Spleen (tissue), 11 donors: ENCODE measurements at regions not wholly inside any gene's neighbourhood (a gene's known extent, or its start where the extent isn't known, plus 50 kb on each side); places are given as distances from the start of the nearest gene placed in this dataset.

Source experiments
- DNase-seq: peaks from one replicate; pipeline ENCODE4 v3.0.0-alpha.2; 2020
- H3K27ac ChIP-seq, 8 donors: fragments of 200-600 bp; sonication (generic) in 7 of 8; 1 replicate in 4 of 8; 2 replicates in 4 of 8; pipeline versions ENCODE4 v1.5.0 to v1.8.0; 2016 to 2021; ENCODE audit warnings: inconsistent platforms in 4 of 8, mild to moderate bottlenecking in 4 of 8, moderate library complexity in 1 of 8
- H3K27me3 ChIP-seq, 7 donors: fragments of 200-600 bp; sonication (generic) in 6 of 7; replicated peaks in 1 of 7; 1 replicate in 4 of 7; 2 replicates in 3 of 7; pipeline versions ENCODE4 v1.5.0 to v1.8.0; 2016 to 2021; ENCODE audit warnings: inconsistent platforms in 3 of 7, mild to moderate bottlenecking in 1 of 7
- H3K36me3 ChIP-seq, 6 donors: fragments of 200-600 bp; sonication (generic) in 5 of 6; 1 replicate in 4 of 6; 2 replicates in 2 of 6; pipeline versions ENCODE4 v1.5.0 to v1.8.0; 2016 to 2021; ENCODE audit warnings: inconsistent platforms in 2 of 6
- H3K4me1 ChIP-seq, 6 donors: fragments of 200-600 bp; sonication (generic) in 5 of 6; 1 replicate in 3 of 6; 2 replicates in 3 of 6; pipeline versions ENCODE4 v1.5.0 to v1.8.0; 2016 to 2021; ENCODE audit warnings: inconsistent platforms in 3 of 6
- H3K4me3 ChIP-seq, 8 donors: fragments of 200-600 bp; sonication (generic) in 7 of 8; 1 replicate in 4 of 8; 2 replicates in 4 of 8; pipeline versions ENCODE4 v1.5.0 to v1.8.0; 2016 to 2021; ENCODE audit warnings: inconsistent platforms in 4 of 8, mild to moderate bottlenecking in 4 of 8, moderate library complexity in 2 of 8
- H3K9me3 ChIP-seq, 8 donors: fragments of 200-600 bp; sonication (generic) in 7 of 8; 1 replicate in 4 of 8; 2 replicates in 4 of 8; pipeline versions ENCODE4 v1.5.0 to v1.8.0; 2016 to 2021; ENCODE audit warnings: inconsistent platforms in 4 of 8
- CTCF ChIP-seq, 11 experiments: fragments of 200-600 bp in 7 of 11; fragments of 450-650 bp in 4 of 11; sonication (generic) in 4 of 11; IDR thresholded peaks in 8 of 11; conservative IDR thresholded peaks in 3 of 11; 1 replicate in 7 of 11; 2 replicates in 4 of 11; pipeline versions ENCODE4 v1.4.0 to v1.8.0; 2016 to 2021; ENCODE audit warnings: antibody characterized with exemption in 11 of 11, inconsistent platforms in 4 of 11, mild to moderate bottlenecking in 1 of 11
- POLR2A ChIP-seq, 3 donors: fragments of 450-650 bp; IDR thresholded peaks; one replicate each; pipeline ENCODE4 v1.5.1; 2017; ENCODE audit warnings: antibody characterized with exemption in 3 of 3, mild to moderate bottlenecking in 1 of 3
- POLR2AphosphoS5 ChIP-seq, 3 donors: sonication (generic); formaldehyde crosslinking; IDR thresholded peaks; one replicate each; pipeline ENCODE4 v1.5.1; 2017; ENCODE audit warnings: antibody characterized with exemption in 3 of 3
- WGBS, 5 donors: extraction: QIAGEN DNeasy Blood & Tissue Kit in 3 of 5; methylation state at CpG; one replicate each; pipeline versions ENCODE4 v1.1.5 to v1.1.7; 2013 to 2018; 5-methylcytosine and 5-hydroxymethylcytosine counted together
- intact Hi-C: fragments of 100-400 bp; cut with DNase I; formaldehyde crosslinking; loops from one replicate; pipeline ENCODE4 v1.15.0; 2023; ENCODE audit warnings: low total_unique reads
- donor health status: healthy with polysubstance abuse.
- donor health status: DM: no; HTN: no; CAD: no; lungs with moderate emphysema.
- donor health status: DM: no; HTN: no; CAD: no.
- donor health status: Bipolar disorder and iron deficiency.
- donor health status: healthy.
- donor health status: DM: no; HTN: no; CAD: no.
- donor health status: DM: yes; HTN: yes; CAD: no.

- DNase-seq: no peak
- no peaks in the 10 kb centered on the region for H3K36me3 ChIP-seq
- H3K4me1 ChIP-seq: peaks cover 3 to 53% (median 27%) of the 10 kb centered on the region in 6 donors
- intact Hi-C loops: no loop called here
- no peaks in the 10 kb centered on the region for H3K27me3 ChIP-seq
- H3K9me3 ChIP-seq: no peaks in the 10 kb centered on the region
- 81 to 91% (median 88%) methylated on average over 6 of the region's 6 CpGs for WGBS, 5 donors
- no peak overlapping the region for H3K4me3 ChIP-seq
- no peak for TF ChIP-seq POLR2A (IDR thresholded peaks at IDR 0.05)
- no peak for TF ChIP-seq POLR2AphosphoS5 (IDR thresholded peaks at IDR 0.05)
- no peak for TF ChIP-seq CTCF (IDR thresholded peaks at IDR 0.05 in 8 of 11, conservative IDR thresholded peaks at IDR 0.05 in 3 of 11)
- H3K27ac ChIP-seq: peak overlapping the region in 2 of 8 donors; percentile 49 to 58
Measured at GRCh38 chr5:124919747-124920525, 173.5 kb upstream of the ZNF608 start.

GRCh38 chr5:124920909-124921666, 174.6 kb upstream of the ZNF608 start:
- Histone ChIP-seq H3K4me1 (peaks cover 3 to 53% (median 27%) of the 10 kb centered on the region in 6 donors), H3K27me3 (no peaks in the 10 kb centered on the region), H3K9me3 (no peaks in the 10 kb centered on the region), H3K27ac (peak overlapping the region in 6 of 8 donors; percentile 23 to 60 (median 44)), H3K4me3 (peak overlapping the region in 1 of 8 donors; percentile 42), H3K36me3 (no peaks in the 10 kb centered on the region)
- TF ChIP-seq CTCF (IDR thresholded peaks at IDR 0.05 in 8 of 11, conservative IDR thresholded peaks at IDR 0.05 in 3 of 11) (no peak), POLR2A (IDR thresholded peaks at IDR 0.05) (no peak), POLR2AphosphoS5 (IDR thresholded peaks at IDR 0.05) (no peak)
- 58 to 74% (median 69%) methylated on average over 9 of the region's 9 CpGs for WGBS, 5 donors
- intact Hi-C loops: no loop called here
- no peak for DNase-seq

- DNase-seq: no peak
- no peaks in the 10 kb centered on the region for H3K36me3 ChIP-seq
- WGBS, 5 donors: 73 to 79% (median 74%) methylated on average over 4 of the region's 4 CpGs
- TF ChIP-seq CTCF (IDR thresholded peaks at IDR 0.05 in 8 of 11, conservative IDR thresholded peaks at IDR 0.05 in 3 of 11) (no peak), POLR2AphosphoS5 (IDR thresholded peaks at IDR 0.05) (no peak), POLR2A (IDR thresholded peaks at IDR 0.05) (no peak)
- H3K4me1 ChIP-seq: peaks cover 3 to 53% (median 27%) of the 10 kb centered on the region in 6 donors
- intact Hi-C loops: no loop called here
- no peaks in the 10 kb centered on the region for H3K9me3 ChIP-seq
- no peaks in the 10 kb centered on the region for H3K27me3 ChIP-seq
- peak overlapping the region in 4 of 8 donors; percentile 34 to 60 (median 56) for H3K27ac ChIP-seq
- peak overlapping the region in 1 of 8 donors; percentile 42 for H3K4me3 ChIP-seq
Measured at GRCh38 chr5:124921694-124922093, 175.3 kb upstream of the ZNF608 start.
